Gastroesophageal sphincter (tissue), 4 donors: ENCODE measurements at regions not wholly inside any gene's neighbourhood (a gene's known extent, or its start where the extent isn't known, plus 50 kb on each side); places are given as distances from the start of the nearest gene placed in this dataset.

Source experiments
- ATAC-seq: fragments of 150-250 bp; one replicate; pipeline ENCODE4 v1.9.1; 2016; ENCODE audit warnings: mild to moderate bottlenecking, moderate library complexity
- H3K27ac ChIP-seq, 4 donors: fragments of 200-600 bp; sonication (generic) in 3 of 4; 1 replicate in 3 of 4; 2 replicates in 1 of 4; pipeline ENCODE4 v1.5.1; 2016 to 2019
- H3K27me3 ChIP-seq: fragments of 200-600 bp; sonication (generic); one replicate; pipeline ENCODE4 v1.5.1; 2019
- H3K36me3 ChIP-seq, 2 donors: fragments of 200-600 bp; sonication (generic); one replicate each; pipeline ENCODE4 v1.5.1; 2019; ENCODE audit warnings: control low read depth in 1 of 2
- H3K4me1 ChIP-seq, 3 donors: fragments of 200-600 bp; sonication (generic); 1 replicate in 2 of 3; 2 replicates in 1 of 3; pipeline ENCODE4 v1.5.1; 2016 to 2019; ENCODE audit warnings: control low read depth in 2 of 3
- H3K4me3 ChIP-seq, 2 donors: fragments of 200-600 bp; sonication (generic); one replicate each; pipeline ENCODE4 v1.5.1; 2019; ENCODE audit warnings: mild to moderate bottlenecking in 1 of 2, moderate library complexity in 1 of 2
- H3K9me3 ChIP-seq, 3 donors: fragments of 200-600 bp; sonication (generic); one replicate each; pipeline ENCODE4 v1.5.1; 2017 to 2019; ENCODE audit warnings: control low read depth in 2 of 3
- CTCF ChIP-seq, 4 experiments: fragments of 200-600 bp in 2 of 4; fragments of 450-650 bp in 2 of 4; sonication (generic) in 1 of 4; IDR thresholded peaks; one replicate each; pipeline ENCODE4 v1.5.1; 2017 to 2019; ENCODE audit warnings: antibody characterized with exemption in 4 of 4, mild to moderate bottlenecking in 2 of 4, moderate library complexity in 2 of 4
- EP300 ChIP-seq: sonication (generic); formaldehyde crosslinking; IDR thresholded peaks from one replicate; pipeline ENCODE4 v1.6.1; 2017; ENCODE audit warnings: antibody characterized with exemption, mild to moderate bottlenecking
- POLR2A ChIP-seq, 2 donors: fragments of 450-650 bp; IDR thresholded peaks; one replicate each; pipeline ENCODE4 v1.6.1; 2017; ENCODE audit warnings: antibody characterized with exemption in 2 of 2, mild to moderate bottlenecking in 2 of 2, moderate library complexity in 1 of 2
- POLR2AphosphoS5 ChIP-seq: sonication (generic); formaldehyde crosslinking; IDR thresholded peaks from one replicate; pipeline ENCODE4 v1.6.1; 2017; ENCODE audit warnings: antibody characterized with exemption
- WGBS, 2 donors: methylation state at CpG; one replicate each; pipeline ENCODE4 v1.1.5; 2018; ENCODE audit warnings: low coverage in 1 of 2; 5-methylcytosine and 5-hydroxymethylcytosine counted together

- 93 to 97% methylated on average over 2 of the region's 2 CpGs for WGBS, 2 donors
- Histone ChIP-seq H3K4me3 (no peak overlapping the region), H3K9me3 (no peaks in the 10 kb centered on the region), H3K27ac (no peak overlapping the region), H3K27me3 (no peaks in the 10 kb centered on the region), H3K36me3 (no peaks in the 10 kb centered on the region), H3K4me1 (no peaks in the 10 kb centered on the region)
- ATAC-seq = no peak
- no peak for TF ChIP-seq EP300
- no peak for TF ChIP-seq POLR2A (IDR thresholded peaks at IDR 0.05)
- no peak for TF ChIP-seq POLR2AphosphoS5
- TF ChIP-seq CTCF (IDR thresholded peaks at IDR 0.05) = no peak
Observed at GRCh38 chr3:189025866-189026265, 145.9 kb upstream of the TPRG1 start.

GRCh38 chr3:189027626-189028155 is 144.1 kb upstream of the TPRG1 start:
- H3K36me3 ChIP-seq = no peaks in the 10 kb centered on the region
- no peaks in the 10 kb centered on the region for H3K9me3 ChIP-seq
- 61 to 77% methylated on average over 4 of the region's 4 CpGs for WGBS, 2 donors
- TF ChIP-seq POLR2A (IDR thresholded peaks at IDR 0.05) = no peak
- TF ChIP-seq EP300 = no peak
- TF ChIP-seq CTCF (IDR thresholded peaks at IDR 0.05) = no peak
- TF ChIP-seq POLR2AphosphoS5 = no peak
- no peaks in the 10 kb centered on the region for H3K27me3 ChIP-seq
- H3K4me1 ChIP-seq = no peaks in the 10 kb centered on the region
- no peak for ATAC-seq
- H3K27ac ChIP-seq = no peak overlapping the region
- H3K4me3 ChIP-seq = no peak overlapping the region

- H3K4me1 ChIP-seq = no peaks in the 10 kb centered on the region
- 68 to 82% methylated on average over 1 to 2 of the region's 2 CpGs for WGBS, 2 donors
- H3K9me3 ChIP-seq = no peaks in the 10 kb centered on the region
- no peaks in the 10 kb centered on the region for H3K36me3 ChIP-seq
- ATAC-seq = no peak
- no peak overlapping the region for H3K4me3 ChIP-seq
- TF ChIP-seq EP300 (no peak), POLR2A (IDR thresholded peaks at IDR 0.05) (no peak), CTCF (IDR thresholded peaks at IDR 0.05) (no peak), POLR2AphosphoS5 (no peak)
- no peaks in the 10 kb centered on the region for H3K27me3 ChIP-seq
- H3K27ac ChIP-seq = no peak overlapping the region
Observed at GRCh38 chr3:189038773-189039745, 132.7 kb upstream of the TPRG1 start.

- Histone ChIP-seq H3K4me1 (no peaks in the 10 kb centered on the region), H3K9me3 (no peaks in the 10 kb centered on the region), H3K36me3 (no peaks in the 10 kb centered on the region), H3K27me3 (no peaks in the 10 kb centered on the region), H3K4me3 (no peak overlapping the region), H3K27ac (no peak overlapping the region)
- WGBS, 2 donors = 43 to 66% methylated on average over 2 to 4 of the region's 4 CpGs
- TF ChIP-seq POLR2A (IDR thresholded peaks at IDR 0.05) (no peak), CTCF (IDR thresholded peaks at IDR 0.05) (no peak), POLR2AphosphoS5 (no peak), EP300 (no peak)
- no peak for ATAC-seq
Observed at GRCh38 chr3:189040656-189041335, 131.0 kb upstream of the TPRG1 start.
